Renal cortex interstitium (tissue), 11 donors: ENCODE measurements at regions not wholly inside any gene's neighbourhood (a gene's known extent, or its start where the extent isn't known, plus 50 kb on each side); places are given as distances from the start of the nearest gene placed in this dataset.

Experiments
- DNase-seq, 11 donors: peaks; one replicate each; pipeline ENCODE4 v3.0.0-alpha.2; 2013; ENCODE audit warnings: low read depth in 9 of 11, low spot score in 4 of 11; ENCODE audit errors: extremely low read depth in 1 of 11

DNA sequence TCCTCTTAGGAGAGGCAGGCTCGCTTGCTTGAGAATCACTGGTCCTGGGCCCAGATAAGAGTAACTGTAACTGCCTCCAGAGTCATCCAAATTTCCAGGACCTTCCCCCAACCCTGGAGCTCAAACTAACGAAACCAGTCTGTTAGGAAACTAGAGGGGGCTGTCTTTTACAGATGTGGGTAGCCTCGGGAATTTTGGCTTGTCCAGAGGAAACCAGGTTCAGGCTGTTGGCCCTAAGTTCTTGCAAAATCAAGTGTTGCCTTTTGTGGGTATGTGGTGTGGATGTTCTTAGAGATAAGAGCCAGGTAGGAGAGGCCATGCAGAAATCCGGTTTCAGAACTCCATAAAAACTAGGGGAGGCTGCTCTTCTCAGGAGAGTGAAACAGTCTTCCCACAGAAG lies 125.0 kb upstream of the DLX2 start:
- DNase-seq, result no peak

DNA sequence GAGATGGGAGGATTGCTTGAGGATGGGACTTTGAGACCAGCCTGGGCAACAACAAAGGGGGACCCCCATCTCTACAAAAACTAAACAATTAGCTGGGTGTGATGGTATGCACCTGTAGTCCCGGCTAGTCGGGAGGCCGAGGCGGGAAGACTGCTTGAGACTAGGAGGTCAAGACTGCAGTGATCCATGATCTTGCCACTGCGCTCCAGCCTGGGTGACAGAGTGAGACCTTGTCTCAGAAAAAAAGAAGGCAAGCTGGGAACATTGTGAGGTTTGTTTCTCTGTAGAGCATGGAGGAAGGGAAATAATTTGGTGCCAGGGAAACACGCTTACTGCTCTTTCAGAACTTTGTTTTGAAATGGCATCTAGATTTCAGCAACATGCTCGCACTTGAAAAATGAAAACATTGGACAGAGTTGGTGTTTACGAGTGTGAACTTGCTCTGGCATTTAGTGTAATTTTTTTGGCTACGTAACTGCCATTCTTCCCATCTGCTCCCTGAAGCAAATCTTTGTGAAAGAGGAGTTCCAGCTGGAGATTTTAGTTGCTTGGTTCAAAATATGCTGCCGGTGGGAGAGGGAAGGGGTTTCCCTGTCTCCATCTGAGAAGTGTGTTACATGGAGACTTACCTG lies 125.6 kb upstream of the DLX2 start:
- no peak for DNase-seq

DNA sequence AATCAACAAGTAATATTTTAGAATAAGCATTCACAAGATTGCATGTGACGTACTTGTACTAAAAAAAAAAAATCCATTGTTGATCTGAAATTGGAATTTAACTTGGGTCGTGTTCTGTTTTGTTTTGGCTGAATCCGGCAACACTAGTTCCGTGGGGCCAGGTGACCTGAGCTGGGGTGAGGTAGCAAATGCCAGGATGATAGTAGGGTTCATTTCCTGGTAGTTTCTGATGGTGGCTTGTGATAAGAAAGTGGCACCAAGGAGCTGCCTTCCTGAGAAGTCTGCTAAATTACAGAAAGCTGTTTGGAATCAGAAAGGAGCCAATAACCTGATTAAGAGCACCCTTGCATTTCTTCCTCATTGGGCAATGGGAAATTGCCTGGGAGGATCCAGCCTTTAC lies 126.4 kb upstream of the DLX2 start:
- no peak for DNase-seq

DNA sequence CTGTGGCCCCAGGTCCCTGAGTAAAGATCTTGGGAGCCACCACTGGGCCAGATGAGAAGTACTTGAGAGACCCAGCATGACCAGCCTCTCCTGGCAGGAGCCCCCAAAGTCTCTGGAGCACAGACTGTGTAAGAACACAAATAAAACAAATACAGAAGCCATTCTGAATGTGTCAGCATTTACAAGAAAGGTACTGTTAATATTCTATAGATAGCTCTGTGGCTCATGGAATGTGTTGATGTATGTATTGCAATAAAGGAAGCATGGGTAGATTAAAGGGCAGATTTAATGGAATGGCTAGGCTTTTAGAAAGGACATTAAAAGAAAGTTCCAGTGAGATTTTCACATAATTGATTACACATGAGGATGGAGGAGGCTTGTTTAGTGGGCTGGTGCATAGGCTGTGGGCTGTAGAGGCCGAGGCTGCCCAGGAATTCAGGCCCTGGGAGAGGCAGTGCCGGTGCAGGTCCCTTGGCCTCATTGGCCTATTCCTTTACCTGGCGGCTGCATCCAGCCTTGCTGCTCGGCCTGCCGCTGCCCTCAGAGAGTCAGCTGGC lies 127.7 kb upstream of the DLX2 start:
- no peak for DNase-seq

DNA sequence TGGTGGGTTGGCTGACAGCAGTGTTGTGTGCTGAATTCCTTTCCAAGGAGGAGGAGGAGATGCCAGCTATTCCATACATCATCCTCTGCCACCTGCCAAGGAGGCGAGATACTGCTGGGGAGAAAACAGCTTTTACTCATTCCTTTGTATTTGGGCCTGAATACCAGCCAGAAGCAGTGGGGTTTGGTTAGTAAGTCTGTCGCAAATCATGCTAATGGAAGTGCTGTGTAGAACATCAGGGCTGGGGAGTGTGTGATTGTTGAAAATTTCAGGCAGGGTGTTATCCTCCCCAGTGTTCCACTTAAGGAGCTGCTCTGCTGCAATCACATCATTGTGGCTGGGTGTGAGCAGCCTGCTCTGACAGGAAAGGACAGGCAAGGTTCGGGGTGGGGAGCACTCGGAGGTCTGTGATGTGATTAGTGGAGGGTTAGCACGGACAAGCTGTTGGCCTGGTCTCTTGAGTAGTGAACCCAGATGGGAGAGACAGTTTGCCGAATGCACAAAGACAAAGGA lies 128.2 kb upstream of the DLX2 start:
- peak in 2 of 11 donors; percentile 50 to 55 for DNase-seq

DNA sequence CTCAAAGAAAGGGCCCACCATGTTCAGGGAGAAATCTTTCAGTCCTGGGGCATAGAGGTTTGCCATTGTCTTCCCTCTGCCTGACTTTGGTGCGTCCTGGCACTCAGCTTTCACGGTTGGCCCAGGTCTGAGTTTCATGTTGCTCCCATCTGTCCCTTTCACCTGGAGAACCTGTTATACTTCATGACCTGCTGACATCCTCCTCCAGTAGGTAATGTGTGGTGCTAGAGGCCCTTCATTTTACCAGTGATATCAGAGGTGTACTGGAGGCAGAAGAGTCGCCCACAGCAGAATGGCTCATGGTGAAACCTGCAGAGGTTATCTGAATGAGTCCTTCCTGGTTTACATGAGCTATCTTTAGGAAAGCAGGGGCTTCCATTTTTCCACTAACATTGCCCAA lies 128.8 kb upstream of the DLX2 start:
- no peak for DNase-seq

DNA sequence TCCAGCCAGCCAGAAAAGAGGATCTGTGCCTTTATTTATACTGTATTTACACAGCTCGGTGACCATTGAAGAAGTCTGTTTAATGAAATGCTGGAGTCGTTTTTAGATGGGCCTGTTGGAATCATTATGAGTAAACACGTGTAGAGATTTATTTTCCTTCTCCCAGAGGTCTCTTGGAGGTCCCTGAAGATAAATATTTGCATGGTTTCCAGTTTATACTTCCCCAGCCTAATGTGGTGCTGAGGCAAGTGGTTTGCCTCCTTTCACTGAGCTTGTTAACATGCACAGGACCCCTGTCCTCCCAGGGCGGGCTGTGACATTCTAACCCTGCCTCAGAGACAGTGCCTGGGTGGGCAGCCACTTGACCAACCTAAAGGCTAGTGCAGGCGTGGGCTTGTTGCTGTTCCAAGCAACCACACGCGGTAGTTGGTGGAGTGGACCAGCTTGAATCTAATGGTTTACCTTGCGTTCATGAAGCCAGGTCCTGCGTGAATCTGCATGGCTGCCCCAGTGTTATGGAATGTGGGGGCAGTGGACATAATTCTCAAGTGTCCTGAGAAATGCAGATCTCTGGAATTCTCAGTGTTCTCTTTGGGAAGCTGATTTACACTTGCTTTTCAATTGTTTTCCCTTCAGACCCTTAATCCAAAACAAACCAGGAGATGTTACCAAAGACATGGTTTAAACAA lies 130.2 kb upstream of the DLX2 start:
- DNase-seq, result peak in 6 of 11 donors; percentile 42 to 71 (median 56)

DNA sequence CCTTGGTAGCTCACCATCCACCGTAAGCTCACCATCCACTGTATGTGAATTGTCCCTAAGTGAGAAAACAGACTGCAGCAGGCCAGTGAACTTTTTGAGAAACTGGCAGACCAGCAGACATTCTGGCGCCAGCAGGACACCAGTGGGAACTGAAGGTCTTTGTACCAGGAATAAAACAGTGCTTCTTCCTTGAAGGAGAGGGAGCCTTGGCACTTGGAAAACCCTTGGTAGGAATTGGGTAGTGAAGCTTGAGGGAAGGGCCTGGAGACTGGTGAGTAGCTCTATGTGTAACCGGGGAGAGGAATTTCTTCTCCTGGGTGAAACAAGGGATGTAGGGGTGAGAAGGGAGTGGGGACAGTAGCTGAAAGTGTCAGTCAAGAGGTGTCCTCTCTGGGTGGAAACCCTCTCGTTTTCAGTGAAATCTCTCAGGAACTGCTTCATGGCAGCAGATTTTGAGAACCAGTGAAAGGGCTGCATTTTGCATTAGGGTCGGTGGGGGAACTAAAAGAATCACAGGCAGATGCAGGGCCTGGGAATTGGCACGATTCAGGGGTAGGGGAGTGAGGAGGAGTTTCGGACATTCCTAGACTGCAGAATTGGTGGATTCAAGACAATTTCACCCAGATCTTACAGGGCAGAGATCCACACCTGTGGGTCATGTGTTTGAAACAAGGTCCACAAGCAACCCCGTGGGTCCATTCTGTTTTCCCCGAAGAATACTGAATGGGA lies 131.5 kb upstream of the DLX2 start:
- DNase-seq, result no peak

DNA sequence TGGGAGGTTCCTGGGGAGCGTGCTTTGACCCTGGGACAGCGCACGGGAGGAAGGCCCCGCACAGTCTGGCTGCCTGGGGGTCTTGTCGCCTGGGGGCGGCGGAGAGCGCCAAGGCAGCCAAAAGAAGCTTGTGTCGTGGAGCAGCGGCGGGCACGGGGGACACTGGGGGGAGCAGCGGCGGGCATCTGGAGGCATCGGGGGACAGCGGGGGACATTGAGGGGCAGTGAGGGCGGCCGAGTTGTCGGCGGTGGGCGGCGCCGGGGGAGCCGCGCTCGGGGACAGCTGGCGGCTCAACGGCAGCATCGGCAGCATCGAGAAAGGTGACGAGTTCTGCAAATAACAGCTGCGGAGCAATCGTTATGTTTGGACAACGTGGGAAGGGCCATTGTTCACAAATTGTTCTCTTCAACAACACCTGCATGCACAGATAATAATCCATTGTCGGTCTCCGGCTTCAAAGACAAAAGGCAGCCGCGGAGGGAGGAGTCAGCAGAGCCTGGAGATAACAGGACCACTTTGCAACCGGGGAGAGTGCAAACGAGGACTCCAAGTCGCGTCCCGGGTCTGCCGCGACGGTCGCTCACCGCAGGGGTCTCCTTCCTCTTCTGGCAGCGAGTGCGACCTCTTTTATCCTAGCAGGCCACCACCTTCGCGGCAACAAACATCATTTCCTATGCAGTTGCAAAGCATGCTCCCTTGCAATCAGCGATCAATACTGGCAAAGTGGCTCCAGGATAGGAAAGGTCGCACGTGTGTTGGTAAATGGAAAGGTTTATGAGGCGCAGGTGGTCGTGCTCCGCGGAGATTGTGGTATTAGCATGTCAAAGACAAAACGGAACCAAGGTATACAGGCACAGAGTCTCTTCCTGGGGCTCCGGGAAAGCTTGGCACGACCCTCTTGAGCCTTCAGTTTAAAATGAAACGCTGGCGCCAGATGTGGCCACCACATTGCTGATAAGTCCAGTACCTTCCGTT lies 132.3 kb upstream of the DLX2 start:
- no peak for DNase-seq

DNA sequence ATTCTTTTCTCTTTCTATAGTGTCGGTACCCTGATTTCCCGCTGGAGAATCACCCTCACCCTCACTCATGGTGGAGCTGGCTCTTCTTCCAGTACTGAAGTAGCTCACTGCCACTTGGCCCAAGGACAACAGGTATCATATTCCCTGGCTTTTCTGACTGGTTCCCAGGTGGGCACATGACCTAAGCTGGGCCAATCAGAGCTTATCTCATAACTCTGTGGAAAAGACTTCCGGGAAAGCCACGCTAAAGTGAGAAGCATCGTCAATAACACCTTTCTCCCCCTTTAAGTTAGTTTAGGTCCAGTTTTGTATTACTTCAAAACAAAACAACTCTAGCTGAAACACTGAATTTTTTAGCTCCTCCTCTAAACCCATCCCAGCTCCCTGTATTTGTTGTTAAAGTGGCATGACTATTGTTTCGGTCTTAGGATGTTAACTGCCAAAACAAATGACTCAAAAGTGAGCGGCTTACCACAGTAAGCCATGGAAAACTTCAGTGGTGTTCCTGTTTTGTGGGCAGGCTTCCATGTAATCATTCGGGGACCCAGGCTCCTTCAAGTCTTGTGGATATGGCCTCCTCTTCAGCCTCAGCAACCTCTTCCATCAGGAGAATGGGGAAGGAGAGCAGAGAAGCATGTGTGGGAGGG lies 137.4 kb upstream of the DLX2 start:
- no peak for DNase-seq

DNA sequence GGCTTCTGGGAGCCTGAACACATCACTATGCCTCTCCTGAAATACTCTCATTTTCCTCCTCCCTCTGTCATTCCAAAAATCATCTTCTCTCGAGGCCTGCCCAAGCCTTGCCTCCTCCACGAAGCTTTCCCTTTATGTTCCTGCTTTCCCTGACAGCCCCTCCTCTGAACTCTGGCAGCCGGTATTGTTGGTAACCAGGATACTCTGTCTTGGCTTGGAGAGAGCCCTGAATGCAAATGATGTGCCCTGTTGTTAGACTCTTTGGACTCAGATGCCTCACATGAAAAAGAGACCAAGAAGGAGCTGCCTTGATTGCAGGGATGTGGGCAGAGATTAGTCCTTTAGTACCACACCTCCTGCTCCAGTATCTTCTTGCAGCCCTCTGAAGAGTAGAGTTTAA lies 138.5 kb upstream of the DLX2 start:
- no peak for DNase-seq

DNA sequence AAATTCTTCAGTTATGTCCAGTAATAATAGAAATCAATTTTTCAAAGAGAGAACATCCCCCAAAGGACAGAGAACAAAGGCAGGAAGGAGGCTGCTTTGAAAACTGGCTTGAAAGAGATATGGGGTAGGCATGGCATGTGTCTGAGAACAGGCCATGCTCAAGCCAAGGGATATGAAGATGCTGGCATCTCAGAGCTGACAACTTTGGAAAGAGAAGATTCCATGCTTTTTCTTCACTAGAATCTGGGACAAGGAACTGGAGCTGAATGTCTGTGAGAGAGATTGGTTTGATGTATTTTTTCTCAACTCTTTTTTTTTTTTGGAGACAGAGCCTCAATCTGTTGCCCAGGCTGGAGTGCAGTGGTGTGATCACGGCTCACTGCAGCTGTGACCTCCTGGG lies 139.8 kb upstream of the DLX2 start:
- no peak for DNase-seq

DNA sequence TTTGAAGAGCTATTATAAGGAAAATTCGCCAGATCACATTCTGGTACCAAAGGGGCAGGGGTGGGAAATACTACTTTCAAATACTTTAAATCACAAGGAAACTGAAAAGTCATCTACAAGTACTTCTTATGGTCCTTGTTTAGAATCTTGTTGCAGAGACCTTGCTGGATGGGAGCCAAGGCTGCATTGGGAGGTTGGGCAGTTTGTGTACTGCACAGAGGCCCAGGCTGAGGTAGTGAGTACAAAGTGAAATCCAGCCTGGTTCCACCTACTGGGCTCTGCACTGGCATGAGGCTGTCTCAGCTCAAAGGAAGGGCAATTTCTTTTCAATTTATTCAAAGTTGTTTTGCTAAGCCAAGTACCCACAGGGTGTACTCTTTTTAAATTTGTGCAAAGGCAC lies 140.3 kb upstream of the DLX2 start:
- DNase-seq, result no peak

DNA sequence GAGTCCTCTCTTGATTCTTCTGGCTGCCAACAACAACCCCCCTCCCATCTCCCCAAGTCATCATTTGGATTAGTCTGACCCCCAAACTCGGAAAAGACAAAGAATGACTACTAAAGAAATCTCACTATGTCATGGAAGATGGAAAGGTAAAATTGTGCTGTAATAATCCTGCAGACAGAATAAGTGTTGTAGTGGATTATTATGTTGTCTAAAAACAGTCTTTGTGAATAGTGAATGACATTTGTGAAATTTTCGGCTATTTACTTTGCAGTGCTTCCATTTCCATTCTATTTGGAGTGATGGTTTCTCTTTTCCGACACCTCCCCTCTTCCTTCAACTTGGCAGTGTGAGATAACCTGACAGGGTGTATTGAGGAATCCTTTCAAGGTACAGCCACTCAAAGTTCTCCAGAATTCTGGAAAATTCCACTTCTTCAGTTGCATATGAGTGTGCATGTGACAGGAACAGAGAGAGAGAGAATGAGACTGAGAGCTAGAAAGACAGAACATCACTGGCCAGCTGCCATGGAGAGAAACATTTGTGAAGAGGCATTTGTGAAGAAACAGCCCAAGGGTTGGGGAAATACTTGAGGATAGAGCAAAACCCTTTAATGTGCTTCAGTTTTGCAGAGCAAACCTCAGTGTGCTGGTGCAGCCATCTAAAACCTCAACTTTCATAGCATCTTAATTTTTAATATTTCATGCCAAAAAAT lies 141.9 kb upstream of the DLX2 start:
- no peak for DNase-seq

DNA sequence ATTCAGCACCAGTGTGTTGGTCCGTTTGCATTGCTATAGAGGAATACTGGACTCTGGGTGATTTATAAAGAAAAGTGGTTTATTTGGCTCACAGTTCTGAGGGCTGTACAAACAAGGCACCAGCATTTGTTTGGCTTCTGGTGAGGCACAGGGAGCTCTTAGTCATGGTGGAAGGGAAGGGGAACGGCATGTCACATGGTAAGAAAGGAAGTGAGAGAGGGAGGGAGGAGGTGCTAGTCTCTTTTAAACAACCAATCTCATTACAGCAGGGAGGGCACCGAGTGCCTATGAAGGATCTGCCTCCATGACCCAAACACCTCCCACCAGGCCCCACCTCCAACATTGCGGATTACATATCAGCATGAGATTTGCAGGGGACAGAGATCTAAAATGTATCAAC lies 143.9 kb upstream of the DLX2 start:
- no peak for DNase-seq

DNA sequence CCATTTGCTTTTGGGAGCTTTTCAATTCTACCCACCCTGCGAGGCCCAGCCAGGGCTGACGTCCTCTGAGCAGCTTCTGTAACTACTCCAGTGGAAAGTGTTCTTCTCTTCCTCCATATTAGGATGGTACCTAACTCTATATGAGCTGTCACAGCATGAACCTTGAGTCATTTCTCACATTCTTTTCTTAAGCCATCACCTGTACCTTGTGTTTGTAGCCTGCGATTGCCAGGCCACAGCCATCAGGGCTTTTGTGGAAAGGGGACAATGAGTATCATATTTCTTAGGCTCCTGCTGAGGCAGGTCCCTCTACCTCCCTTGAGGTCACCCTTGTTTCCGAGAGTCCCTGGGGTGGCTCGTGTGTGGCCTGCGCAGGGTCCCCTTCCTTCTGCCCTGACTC lies 144.5 kb upstream of the DLX2 start:
- no peak for DNase-seq

DNA sequence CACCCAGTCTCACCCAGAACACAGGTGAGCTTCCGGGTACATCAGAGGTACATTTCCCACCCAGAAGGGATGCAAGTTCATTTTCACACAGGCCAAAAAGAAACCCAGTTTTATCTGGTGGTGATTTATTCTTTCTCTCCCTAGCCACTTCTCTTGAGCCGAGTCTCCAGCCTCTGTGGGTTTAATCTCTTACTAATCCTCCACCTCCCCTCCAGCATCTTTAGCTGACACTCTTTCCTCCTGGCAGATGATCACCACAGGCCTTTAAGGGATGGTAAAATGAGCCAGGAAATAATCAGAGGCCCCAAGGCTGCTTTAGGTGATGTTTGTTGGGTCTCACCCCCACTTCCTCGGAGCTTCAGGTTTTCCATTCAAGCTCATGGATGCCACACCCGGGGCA lies 145.7 kb upstream of the DLX2 start:
- no peak for DNase-seq

DNA sequence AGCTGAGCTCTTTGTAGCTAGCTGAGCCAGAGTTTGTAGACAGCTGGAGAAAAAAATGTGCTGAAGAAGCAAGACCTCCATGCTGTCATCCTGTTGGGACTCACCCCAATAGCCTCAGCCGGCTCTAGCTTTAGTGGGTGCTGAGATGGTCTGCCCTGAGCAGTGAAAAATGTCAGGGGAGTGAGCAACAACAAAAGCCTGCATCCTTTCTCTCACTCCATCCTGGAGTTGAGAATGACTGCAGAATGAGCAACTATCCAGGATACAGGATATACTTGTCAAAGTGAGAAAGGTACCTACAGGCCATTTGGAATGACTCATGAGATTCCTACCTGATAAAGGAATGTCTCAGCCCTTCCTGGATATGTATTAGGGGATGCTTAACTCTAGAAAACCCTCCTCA lies 146.1 kb upstream of the DLX2 start:
- DNase-seq, result no peak
